B cell (primary cell): ENCODE measurements at regions not wholly inside any gene's neighbourhood (a gene's known extent, or its start where the extent isn't known, plus 50 kb on each side); places are given as distances from the start of the nearest gene placed in this dataset.

Experiments used
- ATAC-seq: fragments of 200-7000 bp; cut with Tn5 transposase; one replicate; pipeline ENCODE4 v1.10.0; 2021; ENCODE audit warnings: low read depth, mild to moderate bottlenecking, moderate number of reproducible peaks, moderate library complexity
- CTCF ChIA-PET: fragments of 350-600 bp; sonication (Branson Sonifier 250); formaldehyde crosslinking; loops from one replicate; lab custom pipeline; 2021; ENCODE audit warnings: antibody characterized with exemption, inconsistent platforms; lab: Charles Lee
- POLR2A ChIA-PET: fragments of 350-600 bp; sonication (Branson Sonifier 250); formaldehyde crosslinking; loops from one replicate; lab custom pipeline; 2021; ENCODE audit warnings: antibody characterized with exemption; lab: Charles Lee
- DNase-seq: peaks from one replicate; pipeline ENCODE4 v3.0.0; 2013
- H2AFZ ChIP-seq: 2 replicates; pipeline ENCODE4 v1.6.1; 2012; ENCODE audit warnings: mild to moderate bottlenecking, low read depth, low read length; ENCODE audit not compliant: insufficient read depth, poor library complexity, severe bottlenecking
- H3K27ac ChIP-seq, 2 donors: 1 replicate in 1 of 2; 2 replicates in 1 of 2; pipeline ENCODE4 v1.5.1; 2012 to 2013; ENCODE audit warnings: low read length in 2 of 2, mild to moderate bottlenecking in 2 of 2, moderate library complexity in 1 of 2
- H3K27me3 ChIP-seq, 4 experiments: fragments of 200-600 bp in 1 of 4; sonication (generic) in 1 of 4; replicated peaks in 1 of 4; 1 replicate in 2 of 4; 2 replicates in 2 of 4; pipeline versions ENCODE4 v1.6.1 to v1.7.0; 2013 to 2016; ENCODE audit warnings: low read length in 3 of 4, mild to moderate bottlenecking in 2 of 4, mixed read lengths in 1 of 4, moderate library complexity in 1 of 4; ENCODE audit not compliant: insufficient read depth in 4 of 4, control insufficient read depth in 3 of 4; ENCODE audit errors: control extremely low read depth in 1 of 4
- H3K36me3 ChIP-seq, 2 experiments: replicated peaks in 1 of 2; 1 replicate in 1 of 2; 2 replicates in 1 of 2; pipeline versions ENCODE4 v1.6.1 to v1.7.1; 2013; ENCODE audit warnings: low read length in 1 of 2; ENCODE audit not compliant: insufficient read depth in 2 of 2, control insufficient read depth in 1 of 2; ENCODE audit errors: control extremely low read depth in 1 of 2, extremely low read depth in 1 of 2
- H3K4me1 ChIP-seq, 2 donors: fragments of 200-600 bp in 1 of 2; sonication (generic) in 1 of 2; 1 replicate in 1 of 2; 2 replicates in 1 of 2; pipeline versions ENCODE4 v1.5.1 to v1.6.1; 2013 to 2017; ENCODE audit warnings: low read length in 2 of 2; ENCODE audit not compliant: control insufficient read depth in 2 of 2, insufficient read depth in 2 of 2
- H3K4me2 ChIP-seq: replicated peaks from 2 replicates; pipeline ENCODE3; 2012; ENCODE audit warnings: mild to moderate bottlenecking, low read depth, low read length; ENCODE audit not compliant: poor library complexity, severe bottlenecking
- H3K4me3 ChIP-seq, 5 experiments: fragments of 200-600 bp in 1 of 5; sonication (generic) in 1 of 5; 1 replicate in 3 of 5; 2 replicates in 2 of 5; pipeline versions ENCODE4 v1.5.1 to v1.7.0; 2011 to 2016; ENCODE audit warnings: low read length in 4 of 5, mild to moderate bottlenecking in 4 of 5, low read depth in 2 of 5, control low read depth in 1 of 5, moderate library complexity in 1 of 5; ENCODE audit not compliant: insufficient read depth in 1 of 5; ENCODE audit errors: control extremely low read depth in 1 of 5, extremely low read depth in 1 of 5
- H3K79me2 ChIP-seq: fragments of 200-600 bp; sonication (generic); one replicate; pipeline ENCODE4 v1.6.0; 2016; ENCODE audit warnings: low read length; ENCODE audit not compliant: control insufficient read depth, insufficient read depth
- H3K9ac ChIP-seq: fragments of 200-600 bp; sonication (generic); 2 replicates; pipeline ENCODE4 v1.6.1; 2017; ENCODE audit warnings: mild to moderate bottlenecking, low read length, moderate library complexity
- H3K9me3 ChIP-seq, 3 donors: one replicate each; pipeline versions ENCODE4 v1.6.1 to v1.7.1; 2013; ENCODE audit warnings: low read length in 2 of 3; ENCODE audit not compliant: control insufficient read depth in 2 of 3, insufficient read depth in 1 of 3; ENCODE audit errors: control extremely low read depth in 1 of 3
- H4K20me1 ChIP-seq: 2 replicates; pipeline ENCODE4 v1.6.0; 2012; ENCODE audit warnings: mild to moderate bottlenecking, low read length; ENCODE audit not compliant: insufficient read depth, control insufficient read depth, poor library complexity, severe bottlenecking
- H3K27ac Mint-ChIP-seq: one replicate; pipeline ENCODE4 v1.8.0; 2021; ENCODE audit warnings: mixed read lengths
- H3K27me3 Mint-ChIP-seq: one replicate; pipeline ENCODE4 v1.8.0; 2021; ENCODE audit warnings: mixed read lengths
- H3K4me1 Mint-ChIP-seq: one replicate; pipeline ENCODE4 v1.8.0; 2021; ENCODE audit warnings: mixed read lengths
- H3K4me3 Mint-ChIP-seq: one replicate; pipeline ENCODE4 v1.8.0; 2021; ENCODE audit warnings: mixed read lengths
- H3K9me3 Mint-ChIP-seq: one replicate; pipeline ENCODE4 v1.8.0; 2022; ENCODE audit warnings: mixed read lengths; ENCODE audit not compliant: insufficient read depth
- CTCF ChIP-seq: fragments of 200-600 bp; IDR thresholded peaks from one replicate; pipeline ENCODE4 v1.8.0; 2022; ENCODE audit warnings: antibody characterized with exemption, mild to moderate bottlenecking
- EZH2 ChIP-seq: IDR thresholded peaks from 2 replicates; pipeline ENCODE4 v1.6.1; 2012; ENCODE audit warnings: borderline replicate concordance, low read depth, mild to moderate bottlenecking, moderate library complexity, low read length; ENCODE audit not compliant: insufficient read depth, poor library complexity, severe bottlenecking
- WGBS: methylation state at CpG from one replicate; pipeline ENCODE4 v1.1.5; 2013; ENCODE audit warnings: missing lambda C conversion rate; ENCODE audit not compliant: insufficient coverage; 5-methylcytosine and 5-hydroxymethylcytosine counted together
- intact Hi-C: fragments of 100-400 bp; cut with micrococcal nuclease; formaldehyde crosslinking; loops from one replicate; pipeline ENCODE4 v1.10.0; 2022

GRCh38 chr15:70557521-70558258 is 205.7 kb downstream of the UACA start:
- no peak overlapping the region for H3K27ac Mint-ChIP-seq
- Histone ChIP-seq H3K9ac (no peak overlapping the region), H3K79me2 (no peaks in the 10 kb centered on the region), H4K20me1 (no peaks in the 10 kb centered on the region), H3K4me1 (peaks cover 13 to 21% of the 10 kb centered on the region in 2 donors), H3K9me3 (peaks cover 0 to 4% (median 0%) of the 10 kb centered on the region in 3 donors), H3K36me3 (no peaks in the 10 kb centered on the region), H3K4me2 (no peak overlapping the region), H3K27me3 (peaks cover 0 to 31% (median 8%) of the 10 kb centered on the region in 4 experiments), H3K4me3 (no peak overlapping the region), H2AFZ (no peak overlapping the region), H3K27ac (no peak overlapping the region)
- DNase-seq (no peak), ATAC-seq (no peak)
- intact Hi-C loops, result no loop called here
- no peak overlapping the region for H3K4me3 Mint-ChIP-seq
- POLR2A ChIA-PET, result no interaction called here
- peaks cover 3% of the 10 kb centered on the region for H3K4me1 Mint-ChIP-seq
- no peaks in the 10 kb centered on the region for H3K9me3 Mint-ChIP-seq
- peaks cover 17% of the 10 kb centered on the region for H3K27me3 Mint-ChIP-seq
- CTCF ChIA-PET, result interaction anchor here (1.7 kb wide), 1 partner anchor 11 kb away, joined by 5 read pairs; no protein-coding TSS in a partner anchor
- WGBS, result 88% methylated on average over 3 of the region's 3 CpGs
- TF ChIP-seq CTCF (no peak), EZH2 (no peak)

- H3K9me3 Mint-ChIP-seq, result peaks cover 2% of the 10 kb centered on the region
- ATAC-seq (no peak), DNase-seq (no peak)
- no peak for TF ChIP-seq CTCF
- no peak for TF ChIP-seq EZH2
- H3K27ac Mint-ChIP-seq, result no peak overlapping the region
- no peaks in the 10 kb centered on the region for H3K79me2 ChIP-seq
- H3K9me3 ChIP-seq, result peaks cover 0 to 4% (median 0%) of the 10 kb centered on the region in 3 donors
- H3K27ac ChIP-seq, result no peak overlapping the region
- H3K27me3 Mint-ChIP-seq, result peaks cover 10% of the 10 kb centered on the region
- no peak overlapping the region for H3K4me2 ChIP-seq
- H4K20me1 ChIP-seq, result no peaks in the 10 kb centered on the region
- ChIA-PET CTCF (no interaction called here), POLR2A (no interaction called here)
- no peak overlapping the region for H3K4me3 ChIP-seq
- peaks cover 0 to 30% (median 7%) of the 10 kb centered on the region in 4 experiments for H3K27me3 ChIP-seq
- H2AFZ ChIP-seq, result no peak overlapping the region
- H3K9ac ChIP-seq, result no peak overlapping the region
- 82% methylated on average over 4 of the region's 7 CpGs for WGBS
- no peaks in the 10 kb centered on the region for H3K36me3 ChIP-seq
- H3K4me1 ChIP-seq, result peaks cover 13 to 21% of the 10 kb centered on the region in 2 donors
- intact Hi-C loops, result no loop called here
- H3K4me1 Mint-ChIP-seq, result peaks cover 3% of the 10 kb centered on the region
- no peak overlapping the region for H3K4me3 Mint-ChIP-seq
Observed at GRCh38 chr15:70556779-70557178, 206.6 kb downstream of the UACA start.
